ENCODE measurements at regions not wholly inside any gene's neighbourhood (a gene's known extent, or its start where the extent isn't known, plus 50 kb on each side); places are given as distances from the start of the nearest gene placed in this dataset.

DNA sequence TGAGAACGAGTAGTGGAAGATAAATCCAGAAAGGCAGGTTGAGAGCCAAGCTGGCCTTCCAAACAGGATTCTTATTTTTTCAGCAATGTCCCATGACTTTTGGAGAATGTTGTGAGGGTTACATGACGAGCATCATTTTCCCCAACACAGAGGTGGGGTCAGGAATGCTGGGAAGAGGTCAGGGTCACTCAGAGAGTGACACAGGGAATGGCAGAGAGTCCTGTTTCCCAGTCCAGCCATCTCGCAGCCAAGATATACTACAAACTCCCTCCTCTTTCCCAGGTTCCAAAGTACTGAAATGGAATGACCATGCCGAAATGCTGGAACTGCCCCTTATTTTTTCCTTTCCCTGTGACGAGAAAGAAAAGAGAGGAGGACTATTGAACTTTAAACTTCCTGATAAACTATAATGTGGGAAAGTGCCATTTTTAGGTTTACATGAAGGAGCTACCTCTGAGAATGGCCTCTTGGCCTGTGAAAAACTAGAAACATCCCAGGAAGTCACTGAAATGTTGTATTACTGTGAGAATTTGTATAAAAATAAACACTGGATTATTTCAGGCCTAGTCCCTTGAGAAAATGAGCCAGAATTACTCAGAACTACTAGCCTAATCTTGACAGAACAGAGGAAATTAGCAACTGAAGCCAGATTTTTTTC is 420.4 kb downstream of the CETN3 start:
- TF ChIP-seq, protein P1, sequence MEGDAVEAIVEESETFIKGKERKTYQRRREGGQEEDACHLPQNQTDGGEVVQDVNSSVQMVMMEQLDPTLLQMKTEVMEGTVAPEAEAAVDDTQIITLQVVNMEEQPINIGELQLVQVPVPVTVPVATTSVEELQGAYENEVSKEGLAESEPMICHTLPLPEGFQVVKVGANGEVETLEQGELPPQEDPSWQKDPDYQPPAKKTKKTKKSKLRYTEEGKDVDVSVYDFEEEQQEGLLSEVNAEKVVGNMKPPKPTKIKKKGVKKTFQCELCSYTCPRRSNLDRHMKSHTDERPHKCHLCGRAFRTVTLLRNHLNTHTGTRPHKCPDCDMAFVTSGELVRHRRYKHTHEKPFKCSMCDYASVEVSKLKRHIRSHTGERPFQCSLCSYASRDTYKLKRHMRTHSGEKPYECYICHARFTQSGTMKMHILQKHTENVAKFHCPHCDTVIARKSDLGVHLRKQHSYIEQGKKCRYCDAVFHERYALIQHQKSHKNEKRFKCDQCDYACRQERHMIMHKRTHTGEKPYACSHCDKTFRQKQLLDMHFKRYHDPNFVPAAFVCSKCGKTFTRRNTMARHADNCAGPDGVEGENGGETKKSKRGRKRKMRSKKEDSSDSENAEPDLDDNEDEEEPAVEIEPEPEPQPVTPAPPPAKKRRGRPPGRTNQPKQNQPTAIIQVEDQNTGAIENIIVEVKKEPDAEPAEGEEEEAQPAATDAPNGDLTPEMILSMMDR (IDR thresholded peaks at IDR 0.05), result no peak
- TF ChIP-seq POLR2A (IDR thresholded peaks at IDR 0.05), result no peak
